K562 (cell line): ENCODE measurements at regions not wholly inside any gene's neighbourhood (a gene's known extent, or its start where the extent isn't known, plus 50 kb on each side); places are given as distances from the start of the nearest gene placed in this dataset.

Experiments
- ATF1 ChIP-seq, 2 experiments: fragments of 450-650 bp in 1 of 2; IDR thresholded peaks; 2 replicates each; pipeline ENCODE4 v1.6.1; 2016; ENCODE audit warnings: missing compliant biosample characterization in 1 of 2, missing genetic modification characterization in 1 of 2
- SAP30 ChIP-seq: fragments of 200-600 bp; sonication (generic); IDR thresholded peaks from 2 replicates; pipeline ENCODE4 v1.6.1; 2012; ENCODE audit warnings: borderline replicate concordance, low read depth, mild to moderate bottlenecking, moderate library complexity, low read length, control low read depth, inconsistent platforms; ENCODE audit not compliant: insufficient read depth, poor library complexity, severe bottlenecking
- TF ChIP-seq, protein P1 (sequence below): fragments of 450-650 bp; IDR thresholded peaks from 2 replicates; pipeline ENCODE4 v1.6.1; 2016; ENCODE audit warnings: low read depth

DNA sequence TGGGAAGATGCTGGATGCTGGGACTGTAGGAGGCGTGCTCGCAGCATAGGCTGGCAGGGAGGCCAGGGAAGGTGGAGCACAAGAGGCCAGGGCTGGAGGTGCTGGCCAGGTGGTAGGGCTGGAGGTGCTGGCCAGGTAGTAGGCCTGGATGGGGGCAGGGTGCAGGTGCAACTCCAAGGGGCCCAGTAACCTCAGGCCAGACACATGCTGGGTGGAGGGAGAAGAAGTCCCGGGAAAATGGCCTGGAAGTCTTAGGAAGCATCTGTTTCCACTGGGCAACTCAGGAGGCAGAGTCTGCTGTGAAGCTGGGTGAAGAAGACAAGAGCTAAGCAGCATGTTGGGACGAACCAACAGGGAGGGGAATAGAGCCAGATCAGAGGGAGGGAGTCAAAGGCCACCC is 665.2 kb downstream of the BCL11B start (continued):
- TF ChIP-seq, protein P1, sequence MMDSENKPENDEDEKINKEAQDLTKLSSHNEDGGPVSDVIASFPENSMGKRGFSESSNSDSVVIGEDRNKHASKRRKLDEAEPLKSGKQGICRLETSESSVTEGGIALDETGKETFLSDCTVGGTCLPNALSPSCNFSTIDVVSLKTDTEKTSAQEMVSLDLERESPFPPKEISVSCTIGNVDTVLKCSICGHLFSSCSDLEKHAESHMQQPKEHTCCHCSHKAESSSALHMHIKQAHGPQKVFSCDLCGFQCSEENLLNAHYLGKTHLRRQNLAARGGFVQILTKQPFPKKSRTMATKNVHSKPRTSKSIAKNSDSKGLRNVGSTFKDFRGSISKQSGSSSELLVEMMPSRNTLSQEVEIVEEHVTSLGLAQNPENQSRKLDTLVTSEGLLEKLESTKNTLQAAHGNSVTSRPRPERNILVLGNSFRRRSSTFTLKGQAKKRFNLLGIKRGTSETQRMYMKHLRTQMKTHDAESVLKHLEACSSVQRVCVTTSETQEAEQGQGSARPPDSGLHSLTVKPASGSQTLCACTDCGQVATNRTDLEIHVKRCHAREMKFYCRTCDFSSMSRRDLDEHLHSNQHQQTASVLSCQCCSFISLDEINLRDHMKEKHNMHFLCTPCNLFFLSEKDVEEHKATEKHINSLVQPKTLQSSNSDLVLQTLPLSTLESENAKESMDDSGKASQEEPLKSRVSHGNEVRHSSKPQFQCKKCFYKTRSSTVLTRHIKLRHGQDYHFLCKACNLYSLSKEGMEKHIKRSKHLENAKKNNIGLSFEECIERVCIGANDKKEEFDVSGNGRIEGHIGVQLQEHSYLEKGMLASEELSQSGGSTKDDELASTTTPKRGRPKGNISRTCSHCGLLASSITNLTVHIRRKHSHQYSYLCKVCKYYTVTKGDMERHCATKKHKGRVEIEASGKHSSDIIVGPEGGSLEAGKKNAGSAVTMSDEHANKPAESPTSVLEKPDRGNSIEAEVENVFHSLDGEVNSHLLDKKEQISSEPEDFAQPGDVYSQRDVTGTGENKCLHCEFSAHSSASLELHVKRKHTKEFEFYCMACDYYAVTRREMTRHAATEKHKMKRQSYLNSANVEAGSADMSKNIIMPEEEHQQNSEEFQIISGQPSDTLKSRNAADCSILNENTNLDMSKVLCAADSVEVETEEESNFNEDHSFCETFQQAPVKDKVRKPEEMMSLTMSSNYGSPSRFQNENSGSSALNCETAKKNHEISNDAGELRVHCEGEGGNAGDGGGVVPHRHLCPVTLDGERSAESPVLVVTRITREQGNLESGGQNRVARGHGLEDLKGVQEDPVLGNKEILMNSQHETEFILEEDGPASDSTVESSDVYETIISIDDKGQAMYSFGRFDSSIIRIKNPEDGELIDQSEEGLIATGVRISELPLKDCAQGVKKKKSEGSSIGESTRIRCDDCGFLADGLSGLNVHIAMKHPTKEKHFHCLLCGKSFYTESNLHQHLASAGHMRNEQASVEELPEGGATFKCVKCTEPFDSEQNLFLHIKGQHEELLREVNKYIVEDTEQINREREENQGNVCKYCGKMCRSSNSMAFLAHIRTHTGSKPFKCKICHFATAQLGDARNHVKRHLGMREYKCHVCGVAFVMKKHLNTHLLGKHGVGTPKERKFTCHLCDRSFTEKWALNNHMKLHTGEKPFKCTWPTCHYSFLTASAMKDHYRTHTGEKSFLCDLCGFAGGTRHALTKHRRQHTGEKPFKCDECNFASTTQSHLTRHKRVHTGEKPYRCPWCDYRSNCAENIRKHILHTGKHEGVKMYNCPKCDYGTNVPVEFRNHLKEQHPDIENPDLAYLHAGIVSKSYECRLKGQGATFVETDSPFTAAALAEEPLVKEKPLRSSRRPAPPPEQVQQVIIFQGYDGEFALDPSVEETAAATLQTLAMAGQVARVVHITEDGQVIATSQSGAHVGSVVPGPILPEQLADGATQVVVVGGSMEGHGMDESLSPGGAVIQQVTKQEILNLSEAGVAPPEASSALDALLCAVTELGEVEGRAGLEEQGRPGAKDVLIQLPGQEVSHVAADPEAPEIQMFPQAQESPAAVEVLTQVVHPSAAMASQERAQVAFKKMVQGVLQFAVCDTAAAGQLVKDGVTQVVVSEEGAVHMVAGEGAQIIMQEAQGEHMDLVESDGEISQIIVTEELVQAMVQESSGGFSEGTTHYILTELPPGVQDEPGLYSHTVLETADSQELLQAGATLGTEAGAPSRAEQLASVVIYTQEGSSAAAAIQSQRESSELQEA = no peak
- TF ChIP-seq SAP30 (no peak), ATF1 (CRISPR knock-in tag; IDR thresholded peaks at IDR 0.05) (no peak), ATF1 (tag; IDR thresholded peaks at IDR 0.05) (no peak)
